RWPE2 (cell line): ENCODE measurements at regions not wholly inside any gene's neighbourhood (a gene's known extent, or its start where the extent isn't known, plus 50 kb on each side); places are given as distances from the start of the nearest gene placed in this dataset.

Experiments
- ATAC-seq: fragments of 200-7000 bp; cut with Tn5 transposase; 3 replicates; pipeline ENCODE4 v1.9.1; 2021; ENCODE audit warnings: low read depth
- DNase-seq: peaks from one replicate; pipeline ENCODE4 v3.0.0-alpha.2; 2020; ENCODE audit warnings: low spot score
- H3K27ac ChIP-seq: fragments of 450-650 bp; 2 replicates; pipeline ENCODE4 v1.5.1; 2017; ENCODE audit warnings: mild to moderate bottlenecking; ENCODE audit not compliant: poor library complexity, severe bottlenecking
- H3K27me3 ChIP-seq: fragments of 250-450 bp; sonication (Bioruptor Pico); 2 replicates; pipeline ENCODE4 v1.5.1; 2021; ENCODE audit warnings: mild to moderate bottlenecking, moderate library complexity; ENCODE audit not compliant: insufficient read depth, poor library complexity, severe bottlenecking
- H3K36me3 ChIP-seq: fragments of 250-450 bp; sonication (Bioruptor Pico); 2 replicates; pipeline ENCODE4 v1.5.1; 2020; ENCODE audit warnings: low read depth, mild to moderate bottlenecking, moderate library complexity
- H3K4me1 ChIP-seq: fragments of 250-450 bp; sonication (Bioruptor Pico); 2 replicates; pipeline ENCODE4 v1.5.1; 2021; ENCODE audit warnings: mild to moderate bottlenecking, moderate library complexity; ENCODE audit not compliant: insufficient read depth, poor library complexity, severe bottlenecking
- H3K4me3 ChIP-seq: fragments of 250-450 bp; sonication (Bioruptor Pico); 2 replicates; pipeline ENCODE4 v1.5.1; 2021; ENCODE audit warnings: mild to moderate bottlenecking, moderate library complexity; ENCODE audit not compliant: severe bottlenecking
- H3K9me3 ChIP-seq: fragments of 250-450 bp; sonication (Bioruptor Pico); 2 replicates; pipeline ENCODE4 v1.5.1; 2021; ENCODE audit warnings: mild to moderate bottlenecking, moderate library complexity; ENCODE audit not compliant: severe bottlenecking
- TF ChIP-seq, protein P1 (sequence below): fragments of 450-650 bp; IDR thresholded peaks from one replicate; pipeline ENCODE4 v1.5.1; 2017; ENCODE audit warnings: mild to moderate bottlenecking, moderate library complexity; ENCODE audit not compliant: poor library complexity, severe bottlenecking

DNA sequence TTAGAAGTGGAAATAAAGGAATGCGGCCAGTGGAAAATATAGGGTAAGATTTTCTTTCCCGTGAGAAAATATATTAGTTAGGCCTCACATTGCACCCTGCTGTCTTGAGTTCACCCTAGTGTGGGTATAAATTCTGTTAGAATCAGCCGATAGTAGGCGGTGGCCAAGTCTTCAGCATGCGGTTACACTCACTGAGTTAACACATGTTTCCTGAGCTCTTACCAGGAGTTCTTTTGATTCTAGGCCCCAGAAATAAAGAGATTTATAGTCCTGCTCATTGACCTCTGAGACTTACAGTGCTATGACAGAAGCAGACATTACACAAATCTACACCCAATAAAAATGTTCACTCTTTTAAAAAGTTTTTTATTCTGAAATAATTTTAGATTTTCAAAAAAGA is 279.3 kb upstream of the LRRC7 start:
- ATAC-seq = no peak
- no peaks in the 10 kb centered on the region for H3K9me3 ChIP-seq
- H3K27ac ChIP-seq = no peak overlapping the region
- H3K36me3 ChIP-seq = no peaks in the 10 kb centered on the region
- no peak for DNase-seq
- TF ChIP-seq, protein P1, sequence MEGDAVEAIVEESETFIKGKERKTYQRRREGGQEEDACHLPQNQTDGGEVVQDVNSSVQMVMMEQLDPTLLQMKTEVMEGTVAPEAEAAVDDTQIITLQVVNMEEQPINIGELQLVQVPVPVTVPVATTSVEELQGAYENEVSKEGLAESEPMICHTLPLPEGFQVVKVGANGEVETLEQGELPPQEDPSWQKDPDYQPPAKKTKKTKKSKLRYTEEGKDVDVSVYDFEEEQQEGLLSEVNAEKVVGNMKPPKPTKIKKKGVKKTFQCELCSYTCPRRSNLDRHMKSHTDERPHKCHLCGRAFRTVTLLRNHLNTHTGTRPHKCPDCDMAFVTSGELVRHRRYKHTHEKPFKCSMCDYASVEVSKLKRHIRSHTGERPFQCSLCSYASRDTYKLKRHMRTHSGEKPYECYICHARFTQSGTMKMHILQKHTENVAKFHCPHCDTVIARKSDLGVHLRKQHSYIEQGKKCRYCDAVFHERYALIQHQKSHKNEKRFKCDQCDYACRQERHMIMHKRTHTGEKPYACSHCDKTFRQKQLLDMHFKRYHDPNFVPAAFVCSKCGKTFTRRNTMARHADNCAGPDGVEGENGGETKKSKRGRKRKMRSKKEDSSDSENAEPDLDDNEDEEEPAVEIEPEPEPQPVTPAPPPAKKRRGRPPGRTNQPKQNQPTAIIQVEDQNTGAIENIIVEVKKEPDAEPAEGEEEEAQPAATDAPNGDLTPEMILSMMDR = no peak
- H3K27me3 ChIP-seq = peaks cover 5% of the 10 kb centered on the region
- H3K4me3 ChIP-seq = no peak overlapping the region
- no peaks in the 10 kb centered on the region for H3K4me1 ChIP-seq

- TF ChIP-seq, protein P1 = no peak
- Histone ChIP-seq H3K4me1 (no peaks in the 10 kb centered on the region), H3K27me3 (no peaks in the 10 kb centered on the region), H3K36me3 (no peaks in the 10 kb centered on the region), H3K27ac (no peak overlapping the region), H3K4me3 (no peak overlapping the region), H3K9me3 (no peaks in the 10 kb centered on the region)
- DNase-seq = no peak
- no peak for ATAC-seq
Observed at GRCh38 chr1:69290291-69290690, 277.4 kb upstream of the LRRC7 start.

DNA sequence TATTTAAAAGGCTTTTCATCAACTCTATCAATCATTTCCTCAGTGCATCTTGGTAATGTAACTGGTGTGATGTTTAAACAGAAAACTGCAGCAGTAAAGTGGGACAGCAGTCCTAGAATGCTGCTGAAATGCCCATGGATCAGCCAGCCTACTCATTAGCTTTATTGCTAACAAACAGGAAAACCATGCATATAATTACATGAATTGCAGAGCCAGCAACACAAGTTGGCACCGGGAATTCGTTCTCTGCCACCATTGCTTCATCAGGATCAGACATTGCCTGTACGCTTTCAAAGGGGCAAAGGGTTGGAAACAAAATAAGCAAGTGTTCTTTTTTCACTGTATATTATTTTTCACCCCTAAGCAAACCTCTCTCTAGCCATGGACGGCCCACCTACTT is 276.2 kb upstream of the LRRC7 start:
- Histone ChIP-seq H3K4me3 (no peak overlapping the region), H3K36me3 (no peaks in the 10 kb centered on the region), H3K4me1 (no peaks in the 10 kb centered on the region), H3K9me3 (no peaks in the 10 kb centered on the region), H3K27ac (no peak overlapping the region), H3K27me3 (no peaks in the 10 kb centered on the region)
- DNase-seq = no peak
- ATAC-seq = no peak
- TF ChIP-seq, protein P1 = no peak

- no peak for DNase-seq
- TF ChIP-seq, protein P1 = no peak
- H3K27ac ChIP-seq = no peak overlapping the region
- H3K27me3 ChIP-seq = no peaks in the 10 kb centered on the region
- no peak overlapping the region for H3K4me3 ChIP-seq
- no peaks in the 10 kb centered on the region for H3K36me3 ChIP-seq
- no peak for ATAC-seq
- H3K4me1 ChIP-seq = no peaks in the 10 kb centered on the region
- no peaks in the 10 kb centered on the region for H3K9me3 ChIP-seq
Observed at GRCh38 chr1:69292833-69293232, 274.9 kb upstream of the LRRC7 start.

- H3K27ac ChIP-seq = no peak overlapping the region
- DNase-seq (no peak), ATAC-seq (no peak)
- TF ChIP-seq, protein P1 = no peak
- H3K4me1 ChIP-seq = no peaks in the 10 kb centered on the region
- no peaks in the 10 kb centered on the region for H3K9me3 ChIP-seq
- no peaks in the 10 kb centered on the region for H3K36me3 ChIP-seq
- no peak overlapping the region for H3K4me3 ChIP-seq
- no peaks in the 10 kb centered on the region for H3K27me3 ChIP-seq
Observed at GRCh38 chr1:69294171-69294570, 273.6 kb upstream of the LRRC7 start.
